ENCODE measurements at regions not wholly inside any gene's neighbourhood (a gene's known extent, or its start where the extent isn't known, plus 50 kb on each side); places are given as distances from the start of the nearest gene placed in this dataset.

DNA sequence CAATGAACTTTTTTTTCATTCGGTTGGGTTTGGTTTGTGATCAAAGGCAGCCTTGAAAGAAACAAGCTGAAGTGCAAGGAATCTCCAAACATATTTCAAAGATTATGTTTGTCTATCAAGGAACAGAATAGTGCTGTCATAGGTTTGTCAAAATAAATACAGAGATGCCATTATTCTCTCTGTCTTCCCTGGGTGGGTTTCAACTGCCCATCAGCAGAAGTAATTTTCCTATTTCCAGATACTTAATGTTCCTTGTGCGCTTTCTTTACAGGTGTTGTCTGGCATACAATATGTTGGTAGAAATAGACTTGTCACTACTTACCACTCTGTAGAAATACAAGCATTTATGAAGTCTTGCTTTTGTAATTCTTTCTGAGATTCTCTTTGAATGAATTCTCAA is 294.9 kb downstream of the PDHA2 start:
- TF ChIP-seq FOXM1 (IDR thresholded peaks at IDR 0.05; ENCODE audit: borderline replicate concordance, low read depth) (no peak), TCF12 (IDR thresholded peaks at IDR 0.05; ENCODE audit: low read depth) (no peak)

Measured in Ishikawa (cell line).